GM19463 (cell line): ENCODE measurements at regions not wholly inside any gene's neighbourhood (a gene's known extent, or its start where the extent isn't known, plus 50 kb on each side); places are given as distances from the start of the nearest gene placed in this dataset.
"Not testable (repeated sequence)": the region's sequence is repeated elsewhere in the genome, so short reads cannot be mapped to it uniquely, and the experiment has no call there.

Experiments
- ATAC-seq: cut with Tn5 transposase; IDR thresholded peaks from one replicate; pipeline ENCODE4 v1.9.1; 2021; ENCODE audit warnings: mild to moderate bottlenecking, moderate library complexity; ENCODE audit not compliant: unreplicated experiment

DNA sequence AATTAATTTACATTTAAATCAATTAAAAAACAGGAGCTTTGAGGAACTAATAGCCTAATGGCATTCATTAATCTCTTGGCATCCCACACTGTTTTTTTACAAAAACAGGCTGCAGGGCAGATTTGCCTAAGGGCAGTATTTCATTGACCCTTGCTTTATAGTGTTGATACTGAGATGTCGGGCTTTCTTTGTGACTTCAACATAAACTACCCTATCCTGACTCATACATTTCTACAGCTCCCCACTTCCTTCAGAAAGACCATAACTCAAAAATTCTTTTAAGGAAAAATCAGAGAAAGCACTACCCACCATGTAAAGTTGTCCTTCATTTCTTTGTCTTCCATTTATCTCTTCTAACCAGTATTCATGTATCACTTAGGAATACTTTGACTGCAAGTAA lies 92.2 kb upstream of the NT5E start:
- ATAC-seq: no peak

DNA sequence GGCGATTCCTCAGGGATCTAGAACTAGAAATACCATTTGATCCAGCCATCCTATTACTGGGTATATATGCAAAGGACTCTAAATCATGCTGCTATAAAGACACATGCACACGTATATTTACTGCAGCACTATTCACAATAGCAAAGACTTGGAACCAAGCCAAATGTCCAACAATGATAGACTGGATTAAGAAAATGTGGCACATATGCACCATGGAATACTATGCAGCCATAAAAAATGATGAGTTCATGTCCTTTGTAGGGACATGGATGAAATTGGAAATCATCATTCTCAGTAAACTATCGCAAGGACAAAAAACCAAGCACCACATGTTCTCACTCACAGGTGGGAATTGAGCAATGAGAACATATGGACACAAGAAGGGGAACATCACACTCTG lies 93.1 kb upstream of the NT5E start:
- ATAC-seq: not testable (repeated sequence)

DNA sequence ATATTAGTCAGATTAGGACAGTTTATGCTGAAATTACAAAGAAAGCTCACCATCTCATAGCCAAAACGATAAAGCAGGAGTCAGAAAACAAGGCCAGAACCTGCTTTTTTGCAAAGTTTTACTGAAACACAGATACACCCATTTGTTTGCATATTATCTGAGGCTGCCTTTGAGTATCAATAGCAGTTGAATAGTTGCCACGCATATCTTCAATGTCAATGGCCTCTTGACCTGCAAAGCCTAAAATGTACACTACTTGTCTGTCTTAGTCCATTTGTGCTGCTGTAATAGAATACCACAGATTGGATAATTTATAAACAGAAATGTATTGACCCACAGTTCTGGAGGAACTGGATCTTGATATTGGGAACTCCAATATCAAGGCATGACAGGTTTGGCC lies 94.1 kb upstream of the NT5E start:
- ATAC-seq: no peak

DNA sequence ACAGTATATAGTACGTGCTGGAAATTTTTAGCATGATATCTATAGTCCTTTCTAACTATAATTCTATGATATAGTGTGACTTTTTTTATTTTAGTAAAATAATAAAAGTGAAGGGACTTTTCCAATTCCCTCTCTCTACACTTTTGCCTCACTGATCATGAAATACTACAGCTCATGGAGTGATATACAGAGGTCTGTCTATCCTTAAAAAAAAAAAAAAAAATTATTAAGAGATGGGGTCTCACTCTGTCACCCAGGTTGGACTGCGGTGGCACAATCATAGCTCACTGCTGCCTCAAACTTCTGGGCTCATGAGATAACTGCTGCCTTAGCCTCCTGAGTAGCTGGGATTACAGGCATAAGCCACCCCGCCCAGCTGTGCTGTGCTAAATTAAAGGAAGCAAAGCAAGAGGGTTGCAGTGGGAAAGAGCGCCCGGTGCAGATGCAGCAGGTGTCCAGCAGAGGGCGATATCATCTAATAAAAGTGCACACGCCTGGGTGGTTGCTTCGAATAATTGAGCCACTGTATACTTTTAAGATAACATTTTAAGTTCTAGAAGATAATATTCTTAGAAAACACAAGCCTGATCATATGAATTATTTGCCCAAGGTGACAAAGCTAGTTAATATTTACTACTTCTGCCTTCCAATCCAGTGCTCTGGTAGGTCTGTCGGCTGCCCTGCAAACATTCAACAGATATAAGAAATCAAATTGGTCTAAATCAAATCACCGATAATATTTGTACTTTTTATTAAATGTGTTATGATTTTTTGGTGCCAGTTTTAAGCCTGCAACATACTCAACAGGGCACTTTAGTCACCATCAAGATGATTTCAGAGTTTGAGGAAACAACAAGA lies 94.9 kb upstream of the NT5E start:
- peak; percentile 77 for ATAC-seq

DNA sequence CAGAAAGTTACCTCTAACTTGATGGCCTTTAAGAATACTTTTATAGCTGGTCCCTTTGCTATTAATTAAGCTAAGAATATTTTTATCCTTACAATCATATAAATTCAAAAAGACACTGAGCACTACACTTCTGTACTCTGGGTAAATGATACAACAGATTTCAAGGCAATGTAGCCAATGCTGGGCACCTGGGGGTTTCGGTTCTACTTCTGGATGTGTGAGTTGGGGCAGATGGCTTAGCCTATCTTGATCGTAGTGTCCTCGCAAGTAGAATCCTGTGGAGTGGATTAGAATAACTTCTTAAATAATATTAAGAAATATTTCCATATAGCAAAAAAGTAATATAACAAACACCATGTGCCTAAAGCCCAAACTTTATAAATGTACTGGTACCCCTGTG lies 96.9 kb upstream of the NT5E start:
- ATAC-seq: no peak

DNA sequence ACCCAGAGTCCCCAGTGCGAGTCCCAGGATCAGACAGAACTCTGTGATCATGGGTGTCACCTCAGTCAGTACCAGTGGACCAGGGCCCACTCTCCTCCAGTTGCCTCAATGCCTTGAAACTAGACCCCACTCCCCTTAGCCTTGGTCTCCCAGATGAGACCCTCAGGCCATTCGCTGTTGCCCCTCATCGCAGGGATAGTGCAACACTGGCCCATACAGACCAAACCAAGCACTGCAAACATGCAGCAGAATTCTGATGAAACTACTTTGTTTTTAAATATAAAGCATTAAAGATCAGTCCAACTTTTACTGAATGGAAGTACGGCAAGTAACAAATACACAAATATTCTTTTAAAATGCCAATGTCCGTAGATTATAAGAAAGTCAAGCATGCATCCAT lies 101.2 kb upstream of the NT5E start:
- no peak for ATAC-seq

DNA sequence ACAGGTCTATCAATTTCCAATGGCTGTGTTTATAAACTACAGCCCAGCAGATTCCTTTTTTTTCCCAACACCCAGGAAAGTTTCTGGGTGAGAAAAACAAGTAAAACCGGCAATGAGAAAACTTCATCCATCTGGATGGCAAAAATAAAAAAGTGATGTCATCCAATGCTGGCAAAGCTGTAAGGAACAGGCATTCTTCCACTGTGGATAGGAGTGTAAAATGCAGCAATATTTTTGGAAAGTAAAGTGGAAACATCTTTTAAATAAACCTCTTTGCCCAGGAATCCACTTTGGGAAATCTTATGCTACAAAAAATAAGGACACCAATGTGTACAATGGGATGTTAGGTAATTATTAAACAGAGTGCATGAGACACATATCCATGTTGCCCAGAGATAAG lies 102.1 kb upstream of the NT5E start:
- ATAC-seq: no peak

DNA sequence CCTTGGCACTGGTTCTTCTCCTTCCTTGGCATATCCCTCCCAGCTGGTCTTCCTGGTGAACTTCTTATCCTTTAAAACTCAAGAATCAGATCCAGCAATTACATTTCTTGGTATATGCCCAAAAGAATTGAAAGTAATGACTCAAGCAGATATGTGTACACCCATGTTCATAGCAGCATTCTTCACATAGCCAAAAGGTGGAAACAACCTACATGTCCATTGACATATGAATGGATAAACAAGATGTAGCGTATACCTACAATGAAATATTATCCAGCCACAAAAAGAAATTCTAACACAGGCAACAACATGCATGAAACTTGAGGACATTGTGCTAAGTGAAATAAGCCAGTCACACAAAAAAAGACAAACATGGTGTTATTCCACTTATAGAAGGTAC lies 103.7 kb upstream of the NT5E start:
- no peak for ATAC-seq

DNA sequence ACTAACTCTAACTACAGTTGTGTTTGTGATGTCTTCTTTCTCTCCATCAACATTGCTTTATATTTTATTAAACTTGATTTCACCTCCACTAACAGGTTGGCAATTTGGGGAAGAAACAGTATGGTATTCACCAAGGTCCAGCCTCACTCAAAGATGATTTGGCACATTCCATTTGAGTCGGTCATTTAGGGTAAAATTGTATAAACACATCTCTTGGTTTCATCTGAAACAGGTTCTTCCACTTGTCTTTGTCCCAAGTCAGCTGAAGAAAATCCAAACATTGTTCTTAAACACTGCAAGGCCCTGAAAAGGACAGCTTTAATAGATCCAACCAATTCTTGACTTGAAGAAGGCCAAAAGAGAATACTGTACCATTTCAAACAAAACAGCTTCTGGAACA lies 104.9 kb upstream of the NT5E start:
- ATAC-seq: no peak

DNA sequence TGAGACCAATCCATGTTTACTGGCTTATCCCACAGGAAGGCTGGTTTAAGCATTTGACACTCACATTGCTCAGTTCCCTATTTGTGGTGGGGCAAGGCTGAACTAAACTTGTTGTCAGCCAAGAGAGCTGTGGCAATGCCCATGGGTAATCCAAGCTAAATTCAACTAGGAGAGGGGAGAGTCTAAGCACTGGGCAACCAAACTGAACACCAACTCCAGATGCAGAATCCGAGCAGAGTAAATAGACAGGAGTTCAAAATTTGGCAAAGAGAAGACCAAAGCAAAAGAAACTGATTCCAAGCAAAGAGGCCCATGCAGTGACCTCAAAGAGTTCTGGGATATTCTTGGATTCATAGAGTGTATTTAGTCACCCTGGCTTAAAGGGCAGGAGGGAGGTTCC lies 106.5 kb upstream of the NT5E start:
- no peak for ATAC-seq

DNA sequence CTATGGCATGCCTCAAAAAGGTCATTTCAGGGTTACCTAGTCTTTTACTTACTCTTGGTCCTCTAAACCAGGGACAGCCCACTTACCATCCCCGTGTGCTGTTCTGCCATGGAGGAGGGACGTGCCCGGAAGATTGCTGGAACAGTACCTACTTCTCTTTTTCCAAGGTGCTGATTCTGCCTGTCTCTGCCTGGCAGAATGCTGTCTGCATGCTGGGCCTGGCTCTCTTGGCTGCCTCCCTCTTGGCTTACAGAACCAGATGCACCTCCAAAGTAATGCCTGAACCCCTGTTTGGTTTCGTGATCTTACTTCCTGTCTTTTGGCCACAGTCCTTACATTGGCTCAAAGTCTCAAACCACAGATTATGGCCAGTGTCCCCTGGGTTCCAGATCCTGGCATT lies 120.7 kb upstream of the NT5E start:
- ATAC-seq: no peak

DNA sequence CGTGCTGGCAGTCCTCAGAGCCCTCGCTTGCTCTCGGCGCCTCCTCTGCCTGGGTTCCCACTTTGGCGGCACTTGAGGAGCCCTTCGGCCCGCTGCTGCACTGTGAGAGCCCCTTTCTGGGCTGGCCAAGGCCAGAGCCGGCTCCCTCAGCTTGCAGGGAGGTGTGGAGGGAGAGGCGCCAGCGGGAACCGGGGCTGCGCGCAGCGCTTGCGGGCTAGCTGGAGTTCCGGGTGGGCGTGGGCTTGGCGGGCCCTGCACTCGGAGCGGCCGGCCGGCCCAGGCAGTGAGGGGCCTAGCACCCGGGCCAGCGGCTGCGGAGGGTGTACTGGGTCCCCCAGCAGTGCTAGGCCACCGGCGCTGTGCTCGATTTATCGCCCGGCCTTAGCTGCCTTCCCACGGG lies 124.1 kb upstream of the NT5E start:
- ATAC-seq: not testable (repeated sequence)

DNA sequence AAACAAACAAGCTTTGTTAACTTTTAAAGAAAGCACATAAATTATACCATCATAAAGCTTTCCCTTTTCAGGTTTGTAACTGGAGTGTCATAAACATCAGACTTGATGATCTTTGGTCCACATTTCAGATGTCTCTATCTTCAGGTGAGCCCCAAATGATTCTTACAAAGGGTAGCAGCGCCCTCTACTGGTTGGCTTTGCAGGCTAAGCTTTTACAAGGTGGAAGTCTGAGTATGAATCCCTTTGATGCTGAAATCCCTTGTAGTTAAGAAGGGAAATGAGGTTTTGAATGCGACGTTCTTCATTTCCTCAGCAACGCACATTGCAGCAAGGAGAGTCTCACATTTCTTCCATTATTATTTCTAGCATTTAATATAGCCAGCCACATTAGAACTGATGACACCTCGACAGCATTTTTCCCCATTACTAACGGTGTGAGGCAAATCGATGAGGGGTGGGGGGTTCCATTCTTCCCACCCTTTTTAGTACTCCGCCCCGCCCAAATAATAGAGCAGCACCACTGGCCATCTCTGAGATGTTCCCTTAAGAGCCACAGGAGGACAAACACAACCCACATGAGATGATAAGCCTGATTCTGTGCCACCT lies 126.3 kb upstream of the NT5E start:
- peak; percentile 90 for ATAC-seq

DNA sequence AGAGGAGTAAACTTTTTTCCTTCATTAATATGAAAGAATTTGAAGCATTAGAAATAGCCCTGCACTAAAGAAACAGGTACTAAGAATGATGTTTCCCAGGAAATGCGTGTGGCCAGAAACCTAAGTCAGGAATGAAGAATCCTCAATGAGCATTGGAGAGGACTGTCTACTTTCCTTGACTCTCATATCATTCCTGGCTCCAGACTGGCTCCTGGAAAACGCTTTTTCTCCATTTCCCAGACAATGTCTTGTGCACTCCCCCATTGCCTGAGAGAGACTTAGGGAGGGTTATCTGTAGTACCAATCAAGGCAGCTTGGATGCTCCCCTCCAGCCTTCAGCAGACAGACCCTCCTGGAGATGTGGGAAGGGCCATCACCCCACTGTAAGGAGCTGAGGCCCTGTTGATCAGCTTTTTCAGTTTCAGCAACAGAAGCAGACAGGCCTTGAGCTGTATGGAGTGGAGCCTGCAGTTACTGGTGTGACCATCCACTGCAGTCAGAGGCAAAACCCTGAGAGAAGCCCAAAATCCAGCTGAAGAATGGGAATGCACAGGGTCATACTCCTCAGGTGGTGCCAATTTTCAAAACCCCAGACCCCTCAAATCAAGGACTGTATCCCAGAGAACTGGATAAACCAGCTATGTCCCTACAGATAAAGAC lies 127.3 kb upstream of the NT5E start:
- no peak for ATAC-seq

DNA sequence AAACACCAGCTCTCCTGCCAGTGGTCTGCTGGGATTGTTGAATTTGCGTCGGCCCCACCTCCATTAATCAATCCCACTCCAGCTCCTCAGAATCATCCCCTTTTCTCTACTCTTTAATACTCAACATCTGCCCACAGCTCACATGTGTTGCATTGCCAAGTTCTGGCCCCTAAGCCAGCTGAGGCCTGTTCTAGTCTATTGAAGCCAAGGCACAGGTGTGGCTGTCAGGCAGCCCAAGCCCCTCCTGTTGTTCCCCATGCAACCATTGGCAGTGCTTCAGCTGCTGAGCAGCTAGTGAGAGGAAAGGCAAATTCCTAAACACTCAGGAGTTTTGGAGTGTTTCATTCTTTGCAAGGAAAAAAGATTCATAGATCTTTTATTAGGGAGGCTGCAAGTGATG lies 128.0 kb upstream of the NT5E start:
- no peak for ATAC-seq

DNA sequence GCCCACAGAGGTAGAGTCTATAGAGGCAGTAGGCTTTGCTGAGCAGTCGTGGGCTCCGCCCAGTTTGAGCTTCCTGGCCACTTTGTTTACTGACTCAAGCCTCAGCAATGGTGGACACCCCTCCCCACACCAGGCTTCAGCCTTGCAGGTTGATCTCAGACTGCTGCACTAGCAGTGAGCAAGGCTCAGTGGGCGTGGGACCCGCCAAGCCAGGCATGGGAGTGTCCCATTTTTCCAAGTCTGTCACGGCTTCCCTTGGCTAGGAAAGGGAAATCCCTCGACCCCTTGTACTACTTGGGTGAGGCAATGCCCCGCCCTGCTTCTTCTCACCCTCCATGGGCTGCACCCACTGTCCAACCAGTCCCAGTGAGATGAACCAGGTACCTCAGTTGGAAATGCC lies 135.3 kb upstream of the NT5E start:
- ATAC-seq: no peak

DNA sequence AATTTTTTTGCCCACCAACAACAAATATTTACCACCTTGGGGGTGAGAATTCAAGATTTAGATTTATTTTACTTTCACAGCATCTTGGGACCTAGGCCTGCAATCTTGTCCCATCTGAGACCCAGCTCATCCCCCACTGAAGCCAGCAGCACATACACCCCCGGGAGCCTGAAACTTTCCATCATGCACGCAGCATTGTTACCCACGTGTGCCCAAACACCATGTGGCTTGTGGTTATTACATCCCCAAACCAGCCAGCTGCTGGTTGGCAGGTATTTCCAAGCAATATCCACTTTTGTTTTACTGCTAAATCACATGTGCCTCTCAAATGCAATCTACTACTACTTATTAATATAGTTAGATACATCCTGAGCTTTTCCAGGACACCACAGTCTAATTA lies 149.3 kb upstream of the NT5E start:
- ATAC-seq: no peak

DNA sequence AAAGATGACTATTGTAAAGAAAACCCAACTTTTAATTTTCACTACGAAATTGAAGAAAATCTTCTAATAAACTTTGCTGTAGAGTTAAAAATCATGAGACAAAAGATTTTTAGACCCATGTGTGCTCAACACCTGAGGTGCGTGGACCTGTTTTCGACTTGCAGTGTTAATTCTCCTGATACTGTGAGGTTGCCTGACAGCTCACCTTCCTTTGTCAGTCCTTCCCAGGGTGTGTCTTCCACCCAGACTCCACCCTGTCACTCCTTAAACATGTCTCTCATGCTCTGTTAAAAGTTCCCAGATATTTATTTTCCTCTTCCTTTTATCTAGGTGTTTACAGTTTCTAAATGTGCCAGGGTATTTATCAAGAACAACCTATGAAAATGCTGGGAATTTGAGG lies 151.3 kb upstream of the NT5E start:
- ATAC-seq: no peak

DNA sequence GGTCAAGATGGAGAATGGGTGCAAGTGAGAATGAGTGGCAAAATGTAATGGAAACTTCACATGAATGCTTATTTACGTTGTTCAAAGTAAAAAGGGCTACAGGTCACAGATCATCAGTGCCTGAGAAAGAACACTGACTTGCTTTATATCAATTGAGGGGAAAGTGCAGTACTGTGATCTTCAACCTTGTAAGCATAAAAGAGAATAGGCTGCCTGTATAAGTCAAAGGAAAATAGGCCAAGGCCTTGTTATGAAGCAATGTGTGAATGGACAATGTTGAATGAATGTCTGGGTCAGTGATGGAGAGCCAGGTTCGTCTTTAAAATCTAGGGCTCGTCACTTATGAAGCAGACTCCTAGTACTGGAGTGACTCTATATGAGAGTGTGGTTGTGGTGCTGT lies 158.6 kb upstream of the NT5E start:
- no peak for ATAC-seq

DNA sequence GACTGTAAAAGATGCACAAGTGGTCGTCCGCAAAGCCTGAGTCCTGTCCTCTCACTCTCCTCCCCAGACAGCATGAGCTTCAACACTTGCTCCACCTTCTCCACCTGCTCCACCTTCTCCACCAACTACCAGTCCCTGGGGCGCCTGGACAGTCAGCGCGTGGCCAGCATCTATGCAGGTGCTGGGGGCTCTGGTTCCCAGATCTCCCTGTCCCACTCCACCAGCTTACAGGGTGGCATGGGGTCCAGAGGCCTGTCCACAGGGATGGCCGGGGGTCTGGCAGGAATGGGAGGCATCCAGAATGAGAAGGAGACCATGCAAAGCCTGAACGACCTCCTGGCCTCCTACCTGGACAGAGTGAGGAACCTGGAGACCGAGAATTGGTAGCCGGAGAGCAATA lies 162.2 kb upstream of the NT5E start:
- no peak for ATAC-seq

DNA sequence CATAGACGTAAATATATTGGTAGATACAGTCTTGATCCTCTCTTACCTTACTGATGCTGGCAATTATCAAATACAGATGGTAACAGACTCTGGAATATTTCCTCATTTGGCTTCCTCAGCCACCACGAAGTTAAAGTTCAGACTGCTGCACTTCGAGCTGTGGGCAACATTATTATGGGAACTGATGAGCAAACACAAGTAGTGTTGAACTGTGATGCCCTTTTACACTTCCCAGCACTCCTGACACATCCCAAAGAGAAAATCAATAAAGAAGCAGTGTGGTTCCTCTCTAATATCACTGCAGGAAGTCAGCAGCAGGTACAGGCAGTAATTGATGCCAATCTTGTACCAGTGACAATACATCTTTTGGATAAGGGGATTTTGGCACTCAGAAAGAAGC lies 162.7 kb upstream of the NT5E start:
- no peak for ATAC-seq

DNA sequence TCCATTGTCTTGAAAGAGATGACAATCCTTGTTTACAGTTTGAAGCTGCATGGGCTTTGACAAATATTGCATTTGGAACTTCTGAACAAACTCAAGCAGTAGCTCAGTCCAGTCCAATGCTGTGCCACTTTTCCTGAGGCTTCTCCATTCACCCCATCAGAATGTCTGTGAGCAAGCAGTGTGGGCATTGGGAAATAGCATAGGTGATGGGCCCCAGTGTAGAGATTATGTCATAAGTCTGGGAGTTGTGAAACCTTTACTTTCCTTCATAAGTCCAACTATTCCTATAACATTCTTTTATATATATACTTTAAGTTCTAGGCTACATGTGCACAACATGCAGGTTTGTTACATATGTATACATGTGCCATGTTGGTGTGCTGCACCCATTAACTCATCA lies 163.4 kb upstream of the NT5E start:
- not testable (repeated sequence) for ATAC-seq
